PFSK-1 (cell line): ENCODE measurements at regions not wholly inside any gene's neighbourhood (a gene's known extent, or its start where the extent isn't known, plus 50 kb on each side); places are given as distances from the start of the nearest gene placed in this dataset.

ENCODE experiments used
- FOXP2 ChIP-seq: optimal IDR thresholded peaks from 2 replicates; pipeline ENCODE3; 2011; ENCODE audit warnings: borderline replicate concordance, control low read depth, inconsistent platforms; ENCODE audit not compliant: insufficient read depth; ENCODE audit errors: extremely low read length, extremely low read depth
- POLR2AphosphoS5 ChIP-seq: IDR thresholded peaks from 2 replicates; pipeline ENCODE4 v1.6.1; 2012; ENCODE audit warnings: low read depth, mild to moderate bottlenecking, control low read depth, low read length, moderate library complexity
- REST ChIP-seq, 2 experiments: IDR thresholded peaks; 2 replicates each; pipeline versions ENCODE4 v1.6.1 to v1.8.0; 2011 to 2012; ENCODE audit warnings: low read depth in 2 of 2, low read length in 2 of 2, control low read depth in 1 of 2, inconsistent platforms in 1 of 2, mild to moderate bottlenecking in 1 of 2, moderate library complexity in 1 of 2; ENCODE audit not compliant: insufficient read depth in 1 of 2
- SIN3A ChIP-seq: IDR thresholded peaks from 2 replicates; pipeline ENCODE4 v1.6.1; 2012; ENCODE audit warnings: mild to moderate bottlenecking, low read length, moderate library complexity, borderline replicate concordance; ENCODE audit not compliant: insufficient read depth
- TAF1 ChIP-seq: IDR thresholded peaks from 2 replicates; pipeline ENCODE4 v1.6.1; 2012; ENCODE audit warnings: low read length, control low read depth, borderline replicate concordance; ENCODE audit not compliant: insufficient read depth

- no peak for TF ChIP-seq SIN3A
- TF ChIP-seq TAF1, result no peak
- no peak for TF ChIP-seq POLR2AphosphoS5
- TF ChIP-seq REST (IDR thresholded peaks at IDR 0.05; ENCODE audit: insufficient read depth in 1 of 2, low read depth in 2 of 2, low read length in 2 of 2), result no peak
- TF ChIP-seq FOXP2, result no peak
Measured at GRCh38 chr18:2218101-2218500, 353.2 kb downstream of the METTL4 start.

GRCh38 chr18:2219706-2220105 lies 351.6 kb downstream of the METTL4 start:
- TF ChIP-seq POLR2AphosphoS5, result no peak
- TF ChIP-seq SIN3A, result no peak
- no peak for TF ChIP-seq REST (IDR thresholded peaks at IDR 0.05; ENCODE audit: insufficient read depth in 1 of 2, low read depth in 2 of 2, low read length in 2 of 2)
- no peak for TF ChIP-seq TAF1
- no peak for TF ChIP-seq FOXP2

DNA sequence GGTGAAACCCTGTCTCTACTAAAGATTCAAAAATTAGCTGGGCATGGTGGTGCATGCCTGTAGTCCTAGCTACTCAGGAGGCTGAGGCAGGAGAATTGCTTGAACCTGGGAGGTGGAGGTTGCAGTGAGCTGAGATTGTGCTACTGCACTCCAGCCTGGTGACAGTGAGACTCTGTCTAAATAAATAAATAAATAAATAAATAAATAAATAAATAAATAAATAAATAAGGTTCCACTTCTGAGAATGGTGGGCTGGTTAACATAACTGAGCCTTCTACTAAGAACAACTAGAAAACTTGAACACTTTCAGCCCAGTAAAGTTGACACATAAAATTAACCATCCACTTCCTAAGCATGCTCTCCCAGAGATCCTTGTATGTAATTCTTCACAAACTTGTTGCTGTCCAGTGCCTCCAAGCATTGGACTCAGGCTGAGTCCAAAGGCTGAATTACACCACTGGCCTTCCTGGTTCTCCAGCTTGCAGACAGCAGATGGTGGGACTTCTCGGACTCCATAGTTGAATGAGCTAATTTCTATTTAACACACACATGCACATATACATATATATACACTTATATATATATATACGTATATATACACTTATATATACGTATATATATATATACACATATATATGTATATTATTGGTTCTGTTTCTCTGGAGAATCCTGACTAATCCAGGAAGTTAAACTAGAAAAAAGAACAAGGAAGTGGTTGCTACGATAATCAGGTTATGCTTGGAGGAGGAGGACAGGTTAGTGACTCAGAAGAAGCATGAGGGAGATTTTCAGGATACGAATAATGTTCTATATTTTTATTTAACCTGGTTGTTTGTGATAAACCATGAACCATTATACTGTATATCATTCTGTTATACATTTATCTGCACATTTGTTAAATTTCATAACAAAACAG lies 348.8 kb downstream of the METTL4 start:
- TF ChIP-seq SIN3A (no peak), TAF1 (no peak), REST (IDR thresholded peaks at IDR 0.05; ENCODE audit: insufficient read depth in 1 of 2, low read depth in 2 of 2, low read length in 2 of 2) (no peak), POLR2AphosphoS5 (no peak), FOXP2 (no peak)

- TF ChIP-seq POLR2AphosphoS5 (no peak), REST (IDR thresholded peaks at IDR 0.05; ENCODE audit: insufficient read depth in 1 of 2, low read depth in 2 of 2, low read length in 2 of 2) (peak in 1 of 2 experiments; percentile 75; a peak in 2 of 4 replicates), SIN3A (no peak), FOXP2 (no peak)
Measured at GRCh38 chr18:2223449-2223848, 347.9 kb downstream of the METTL4 start.

GRCh38 chr18:2223849-2224248 lies 347.5 kb downstream of the METTL4 start:
- TF ChIP-seq TAF1, result no peak
